Activated CD8-positive, alpha-beta T cell treated with anti-CD3 and anti-CD28 coated beads, Interleukin-2, amount 10 ng/mL, durations not matched to agents 7 days and 5 days (primary cell): ENCODE measurements at regions not wholly inside any gene's neighbourhood (a gene's known extent, or its start where the extent isn't known, plus 50 kb on each side); places are given as distances from the start of the nearest gene placed in this dataset.

Experiments used
- ATAC-seq: fragments of 150-1000 bp; cut with Tn5 transposase; one replicate; pipeline ENCODE4 v1.10.0; 2021; ENCODE audit warnings: moderate library complexity
- CTCF ChIA-PET: fragments of 350-600 bp; sonication (Branson Sonifier 250); formaldehyde crosslinking; loops from one replicate; lab custom pipeline; 2021; ENCODE audit warnings: antibody characterized with exemption; lab: Charles Lee
- POLR2A ChIA-PET: fragments of 350-600 bp; sonication (Branson Sonifier 250); formaldehyde crosslinking; loops from one replicate; lab custom pipeline; 2021; ENCODE audit warnings: antibody characterized with exemption; lab: Charles Lee
- DNase-seq: peaks from one replicate; pipeline ENCODE4 v3.0.0-alpha.2; 2020
- H3K27ac Mint-ChIP-seq: one replicate; pipeline ENCODE4 v1.8.0; 2021; ENCODE audit warnings: mild to moderate bottlenecking, mixed read lengths
- H3K27me3 Mint-ChIP-seq: one replicate; pipeline ENCODE4 v1.8.0; 2021; ENCODE audit warnings: low read depth, mixed read lengths
- H3K36me3 Mint-ChIP-seq: one replicate; pipeline ENCODE4 v1.8.0; 2021; ENCODE audit warnings: low read depth, mixed read lengths
- H3K4me1 Mint-ChIP-seq: one replicate; pipeline ENCODE4 v1.8.0; 2021; ENCODE audit warnings: low read depth, mixed read lengths
- H3K4me3 Mint-ChIP-seq: one replicate; pipeline ENCODE4 v1.8.0; 2021; ENCODE audit warnings: mild to moderate bottlenecking, mixed read lengths
- H3K9me3 Mint-ChIP-seq: one replicate; pipeline ENCODE4 v1.8.0; 2022; ENCODE audit warnings: mixed read lengths; ENCODE audit not compliant: insufficient read depth

DNA sequence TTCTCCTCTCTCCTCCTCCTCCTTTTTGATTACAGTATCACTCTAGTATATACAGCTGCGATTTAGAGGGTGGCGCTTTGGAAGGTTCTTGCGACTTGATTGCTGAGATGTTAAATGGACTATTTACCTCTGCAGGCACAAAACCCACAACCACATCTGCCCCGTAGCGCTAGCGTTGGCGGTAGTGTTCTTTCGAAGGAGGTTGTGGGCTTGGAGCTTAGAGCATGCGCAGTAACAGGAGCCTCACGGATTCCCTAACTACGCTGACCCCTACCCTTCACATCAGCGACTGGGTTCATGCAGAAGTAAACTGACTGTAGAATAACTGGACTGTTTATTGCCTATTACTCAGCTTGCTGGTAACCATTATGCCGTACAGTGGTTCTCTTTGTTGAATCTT is 58.0 kb downstream of the CGGBP1 start:
- CTCF ChIA-PET: no interaction called here
- peak; percentile 19 for ATAC-seq
- POLR2A ChIA-PET: no interaction called here
- Mint-ChIP-seq H3K27ac (no peak overlapping the region), H3K36me3 (no peaks in the 10 kb centered on the region), H3K9me3 (no peaks in the 10 kb centered on the region), H3K4me1 (peaks cover 28% of the 10 kb centered on the region), H3K27me3 (peaks cover 13% of the 10 kb centered on the region), H3K4me3 (peak overlapping the region; percentile 15)
- peak; percentile 32 for DNase-seq

DNA sequence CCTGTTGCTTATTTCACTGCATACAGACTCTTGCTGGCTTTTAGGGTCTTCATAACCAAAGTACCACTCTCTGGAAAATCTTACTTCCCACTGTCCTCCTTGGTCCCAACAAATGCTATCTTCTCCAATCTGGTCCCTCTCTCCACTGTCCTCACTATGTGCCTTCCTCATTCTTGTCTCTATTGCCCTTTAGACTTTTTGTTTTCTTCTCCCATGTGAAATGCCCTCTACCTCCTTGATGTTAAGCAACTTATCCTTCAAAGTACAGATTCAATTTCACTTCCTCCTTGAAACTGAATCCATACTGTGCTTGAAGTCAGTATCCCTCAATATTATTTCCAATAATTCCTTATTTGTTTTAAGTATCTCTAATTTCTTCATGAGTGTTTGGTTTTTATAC is 60.8 kb downstream of the CGGBP1 start:
- DNase-seq (no peak), ATAC-seq (no peak)
- ChIA-PET POLR2A (no interaction called here), CTCF (no interaction called here)
- H3K9me3 Mint-ChIP-seq: no peaks in the 10 kb centered on the region
- H3K4me1 Mint-ChIP-seq: peaks cover 22% of the 10 kb centered on the region
- peaks cover 15% of the 10 kb centered on the region for H3K27me3 Mint-ChIP-seq
- H3K4me3 Mint-ChIP-seq: no peak overlapping the region
- no peak overlapping the region for H3K27ac Mint-ChIP-seq
- no peaks in the 10 kb centered on the region for H3K36me3 Mint-ChIP-seq

DNA sequence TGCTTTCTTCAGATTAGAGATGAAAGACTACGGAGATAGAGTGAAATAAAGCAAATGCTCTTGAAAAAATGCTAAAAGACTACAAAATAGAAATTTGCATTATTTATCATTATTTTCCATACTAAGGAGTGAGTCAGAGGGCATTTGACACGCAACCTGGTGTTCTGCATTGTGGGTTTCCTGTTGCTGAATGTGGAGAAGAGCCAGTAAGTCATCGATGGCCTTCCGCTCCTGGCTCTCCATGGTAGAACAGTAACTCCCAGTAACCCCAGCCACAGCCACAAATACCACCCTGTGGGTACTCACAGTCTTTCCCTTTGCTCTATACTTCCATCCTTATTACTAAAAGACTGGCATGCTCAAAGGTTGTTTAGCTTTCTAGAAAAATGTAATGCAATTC is 61.5 kb downstream of the CGGBP1 start:
- H3K4me1 Mint-ChIP-seq: peaks cover 22% of the 10 kb centered on the region
- no peaks in the 10 kb centered on the region for H3K9me3 Mint-ChIP-seq
- ATAC-seq (peak; percentile 88), DNase-seq (peak; percentile 68)
- H3K27ac Mint-ChIP-seq: no peak overlapping the region
- peak overlapping the region; percentile 54 for H3K4me3 Mint-ChIP-seq
- no peaks in the 10 kb centered on the region for H3K36me3 Mint-ChIP-seq
- POLR2A ChIA-PET: no interaction called here
- peaks cover 15% of the 10 kb centered on the region for H3K27me3 Mint-ChIP-seq
- CTCF ChIA-PET: no interaction called here

DNA sequence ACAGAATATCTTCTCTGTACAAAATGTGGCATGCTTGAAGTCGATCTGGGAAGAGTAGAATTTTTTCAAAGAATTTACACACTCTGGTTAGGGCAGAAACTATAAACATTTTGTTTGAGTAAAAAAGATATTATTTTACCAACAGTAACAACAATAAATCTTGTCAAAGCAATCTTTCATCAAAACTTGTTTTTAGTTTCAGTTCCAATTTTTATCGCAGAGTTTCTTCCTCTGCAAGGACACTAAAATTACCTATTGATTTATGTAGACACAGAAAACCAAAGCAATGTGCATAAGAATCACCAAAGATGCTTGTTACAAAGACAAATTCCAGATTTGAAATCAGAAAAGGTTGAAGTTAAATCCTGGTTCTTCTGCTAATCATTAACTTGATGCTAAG is 61.9 kb downstream of the CGGBP1 start:
- peaks cover 22% of the 10 kb centered on the region for H3K4me1 Mint-ChIP-seq
- peaks cover 15% of the 10 kb centered on the region for H3K27me3 Mint-ChIP-seq
- H3K27ac Mint-ChIP-seq: no peak overlapping the region
- no peaks in the 10 kb centered on the region for H3K9me3 Mint-ChIP-seq
- ChIA-PET POLR2A (no interaction called here), CTCF (no interaction called here)
- peak; percentile 24 for ATAC-seq
- peak overlapping the region; percentile 54 for H3K4me3 Mint-ChIP-seq
- no peak for DNase-seq
- no peaks in the 10 kb centered on the region for H3K36me3 Mint-ChIP-seq

DNA sequence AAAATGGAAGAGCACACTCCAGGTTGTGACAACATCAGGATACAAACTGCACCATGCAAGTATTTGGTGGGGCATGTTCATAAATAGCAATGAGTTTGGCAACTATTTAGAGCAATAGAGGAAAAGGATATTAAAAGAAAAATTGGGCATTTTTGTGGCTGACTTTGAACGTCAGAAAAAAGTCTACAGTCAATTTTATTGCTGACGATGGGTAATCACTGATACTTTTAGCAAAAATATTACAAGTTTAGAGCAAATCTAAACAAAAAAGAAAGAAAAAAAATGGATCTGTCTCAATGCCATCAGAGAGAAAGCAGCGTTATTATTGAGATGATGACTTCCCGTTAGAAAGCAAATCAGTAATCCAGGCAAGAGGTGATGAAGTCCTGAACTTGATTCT is 65.2 kb downstream of the CGGBP1 start:
- ChIA-PET POLR2A (no interaction called here), CTCF (no interaction called here)
- no peak overlapping the region for H3K27ac Mint-ChIP-seq
- peaks cover 7% of the 10 kb centered on the region for H3K27me3 Mint-ChIP-seq
- ATAC-seq (no peak), DNase-seq (no peak)
- no peak overlapping the region for H3K4me3 Mint-ChIP-seq
- H3K9me3 Mint-ChIP-seq: no peaks in the 10 kb centered on the region
- H3K36me3 Mint-ChIP-seq: no peaks in the 10 kb centered on the region
- H3K4me1 Mint-ChIP-seq: peaks cover 18% of the 10 kb centered on the region

DNA sequence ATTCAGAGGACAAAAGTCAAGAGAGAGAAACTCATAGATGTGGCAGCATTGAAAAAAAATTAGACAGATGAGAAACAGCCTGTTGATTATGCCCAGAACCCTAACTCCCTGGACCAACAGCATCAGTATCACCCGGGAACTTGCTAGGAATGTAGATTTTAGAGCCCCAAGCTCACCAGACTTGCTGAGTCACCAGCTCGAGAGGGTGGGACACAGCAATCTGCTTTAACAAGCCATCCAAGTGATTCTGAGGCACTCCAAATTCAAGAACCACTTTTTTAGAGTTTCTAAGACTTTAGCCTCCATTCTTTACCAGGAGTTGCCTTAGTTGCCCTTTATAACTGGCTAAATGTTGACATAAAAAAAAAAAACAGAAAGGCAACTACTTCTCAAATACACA is 70.9 kb downstream of the CGGBP1 start:
- ChIA-PET CTCF (no interaction called here), POLR2A (no interaction called here)
- Mint-ChIP-seq H3K4me1 (no peaks in the 10 kb centered on the region), H3K27me3 (peaks cover 5% of the 10 kb centered on the region), H3K36me3 (no peaks in the 10 kb centered on the region), H3K9me3 (no peaks in the 10 kb centered on the region), H3K4me3 (no peak overlapping the region), H3K27ac (no peak overlapping the region)
- DNase-seq (no peak), ATAC-seq (no peak)

DNA sequence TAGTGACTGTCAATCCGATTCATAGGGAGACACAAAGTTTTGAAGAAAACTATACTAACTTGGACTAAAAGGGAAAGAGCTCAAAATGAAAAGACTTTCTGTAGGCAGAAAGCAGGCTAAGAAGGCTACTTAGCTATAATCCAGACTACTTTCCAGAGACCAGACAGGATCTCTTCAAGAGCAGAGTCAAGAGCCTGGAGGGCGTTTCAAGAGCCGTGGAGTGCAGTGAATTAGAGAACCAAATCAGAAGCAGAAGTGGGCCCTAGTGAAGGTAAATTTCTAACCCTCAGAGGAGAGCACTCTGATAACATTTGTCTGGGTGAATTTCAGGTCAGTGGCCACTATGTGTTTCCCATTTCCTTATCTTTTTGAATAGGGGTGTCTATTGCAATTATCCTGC is 76.4 kb downstream of the CGGBP1 start:
- CTCF ChIA-PET: no interaction called here
- POLR2A ChIA-PET: no interaction called here
- no peak for ATAC-seq
- Mint-ChIP-seq H3K27me3 (peaks cover 3% of the 10 kb centered on the region), H3K9me3 (no peaks in the 10 kb centered on the region), H3K4me3 (no peak overlapping the region), H3K36me3 (no peaks in the 10 kb centered on the region), H3K27ac (no peak overlapping the region), H3K4me1 (peaks cover 2% of the 10 kb centered on the region)
- no peak for DNase-seq

DNA sequence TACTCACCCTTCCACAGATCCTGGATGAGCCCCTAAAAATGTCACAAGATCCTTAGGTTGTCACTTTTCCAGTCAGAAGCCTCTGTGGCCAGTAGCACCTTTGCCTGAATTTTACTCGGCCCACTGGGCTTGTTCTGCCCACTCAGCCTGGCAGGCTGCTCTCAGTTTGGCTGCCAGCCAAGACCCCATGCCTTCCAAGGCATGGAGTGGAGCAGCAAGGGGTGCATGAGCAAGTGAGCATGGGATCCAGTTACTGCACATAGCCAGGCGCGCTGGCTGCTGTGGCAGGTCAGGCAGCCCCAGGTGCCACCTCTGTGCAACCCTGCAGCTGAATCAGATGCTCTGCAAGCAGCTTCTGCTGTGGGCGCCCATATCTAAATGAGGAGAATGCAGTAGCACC is 79.3 kb downstream of the CGGBP1 start:
- Mint-ChIP-seq H3K4me1 (peaks cover 2% of the 10 kb centered on the region), H3K36me3 (no peaks in the 10 kb centered on the region), H3K9me3 (no peaks in the 10 kb centered on the region), H3K27me3 (peaks cover 6% of the 10 kb centered on the region), H3K27ac (no peak overlapping the region), H3K4me3 (no peak overlapping the region)
- no peak for DNase-seq
- ChIA-PET CTCF (no interaction called here), POLR2A (no interaction called here)
- no peak for ATAC-seq

DNA sequence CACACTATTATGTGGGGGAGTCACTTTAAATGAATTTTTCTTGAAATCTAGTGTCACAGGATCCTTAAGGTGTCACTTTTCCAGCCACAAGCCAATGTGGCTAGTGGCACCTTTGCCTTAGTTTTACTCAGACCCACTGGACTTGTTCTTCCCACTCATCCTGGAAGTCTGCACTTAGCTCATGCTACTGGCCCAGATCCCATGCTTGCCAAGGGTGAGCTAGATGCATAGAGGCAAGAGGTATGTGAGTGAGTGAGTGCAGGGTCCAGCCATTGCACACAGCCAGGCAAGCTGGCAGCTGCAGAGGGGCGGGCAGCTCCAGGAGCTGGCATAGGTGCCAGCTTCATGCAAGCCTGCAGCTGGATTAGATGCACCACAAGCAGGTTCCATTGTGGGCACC is 81.0 kb downstream of the CGGBP1 start:
- POLR2A ChIA-PET: interaction anchor here (0.6 kb wide), 1 partner anchor 258 kb away, joined by 3 read pairs; no protein-coding TSS in a partner anchor
- peaks cover 2% of the 10 kb centered on the region for H3K4me1 Mint-ChIP-seq

DNA sequence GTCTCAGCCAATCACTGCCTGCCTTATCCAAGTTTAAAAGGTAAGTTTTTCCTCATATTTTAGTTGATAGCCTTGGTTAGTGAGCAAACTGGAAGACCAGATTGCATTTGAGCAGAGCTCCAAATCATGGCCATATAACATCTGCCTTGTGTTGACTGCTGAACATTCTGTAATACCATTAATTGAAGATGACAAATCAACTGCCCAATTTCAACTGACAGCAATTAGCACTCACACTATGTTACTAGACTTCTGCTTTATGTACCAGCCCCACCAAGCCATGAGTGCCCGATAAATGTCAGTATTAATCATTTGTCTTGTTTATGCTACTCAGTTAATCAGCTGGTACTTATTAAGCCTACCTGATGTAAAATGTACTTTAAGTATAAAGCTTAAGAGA is 83.1 kb downstream of the CGGBP1 start:
- H3K9me3 Mint-ChIP-seq: no peaks in the 10 kb centered on the region
- CTCF ChIA-PET: no interaction called here

More for the DNA sequence above, 81.0 kb downstream of the CGGBP1 start:
- Mint-ChIP-seq H3K9me3 (no peaks in the 10 kb centered on the region), H3K36me3 (no peaks in the 10 kb centered on the region), H3K27me3 (peaks cover 3% of the 10 kb centered on the region), H3K27ac (no peak overlapping the region), H3K4me3 (no peak overlapping the region)
- DNase-seq (no peak), ATAC-seq (no peak)
- CTCF ChIA-PET: interaction anchor here (1.1 kb wide), 1 partner anchor 25 kb away, joined by 4 read pairs; no protein-coding TSS in a partner anchor

DNA sequence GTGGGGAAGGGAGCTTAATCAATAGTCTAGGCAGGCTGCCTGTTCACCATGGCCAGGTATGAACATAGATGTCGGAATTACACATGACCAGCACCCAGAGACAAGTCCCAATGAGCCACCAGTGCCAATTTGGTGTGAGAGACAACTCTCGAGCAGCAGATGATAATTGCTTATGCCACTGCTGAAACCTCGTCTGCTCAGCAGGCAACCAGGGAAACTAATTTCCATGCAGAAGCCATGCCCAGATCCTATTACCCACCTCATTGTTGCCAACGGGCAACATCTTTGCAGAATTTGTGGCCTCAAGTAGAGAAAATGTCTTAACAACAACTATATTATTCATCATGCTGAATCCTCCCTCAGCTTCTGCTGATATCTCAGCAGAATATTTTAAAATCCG is 84.9 kb downstream of the CGGBP1 start:
- ATAC-seq (no peak), DNase-seq (no peak)
- Mint-ChIP-seq H3K36me3 (no peaks in the 10 kb centered on the region), H3K4me1 (no peaks in the 10 kb centered on the region), H3K27me3 (peaks cover 6% of the 10 kb centered on the region), H3K9me3 (no peaks in the 10 kb centered on the region), H3K4me3 (no peak overlapping the region), H3K27ac (no peak overlapping the region)
- POLR2A ChIA-PET: no interaction called here
- CTCF ChIA-PET: no interaction called here

More for the DNA sequence above, 83.1 kb downstream of the CGGBP1 start:
- Mint-ChIP-seq H3K27ac (no peak overlapping the region), H3K27me3 (peaks cover 6% of the 10 kb centered on the region), H3K4me1 (peaks cover 2% of the 10 kb centered on the region), H3K4me3 (no peak overlapping the region), H3K36me3 (no peaks in the 10 kb centered on the region)
- DNase-seq: no peak
- POLR2A ChIA-PET: no interaction called here
- no peak for ATAC-seq

DNA sequence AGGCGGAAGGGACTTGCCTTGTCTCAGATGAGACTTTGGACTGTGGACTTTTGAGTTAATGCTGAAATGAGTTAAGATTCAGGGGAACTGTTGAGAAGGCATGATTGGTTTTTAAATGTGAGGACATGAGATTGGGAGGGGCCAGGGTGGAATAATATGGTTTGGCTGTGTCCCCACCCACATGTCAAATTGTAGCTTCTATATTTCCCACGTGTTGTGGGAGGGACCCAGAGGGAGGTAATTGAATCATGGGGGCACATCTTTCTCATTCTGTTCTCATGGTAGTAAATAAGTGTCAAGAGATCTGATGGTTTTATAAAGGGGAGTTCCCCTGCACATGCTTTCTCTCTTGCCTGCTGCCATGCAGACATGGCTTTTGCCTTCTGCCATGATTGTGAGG is 89.2 kb downstream of the CGGBP1 start:
- POLR2A ChIA-PET: no interaction called here
- Mint-ChIP-seq H3K27ac (no peak overlapping the region), H3K4me1 (no peaks in the 10 kb centered on the region), H3K36me3 (no peaks in the 10 kb centered on the region), H3K9me3 (no peaks in the 10 kb centered on the region), H3K4me3 (no peak overlapping the region), H3K27me3 (peaks cover 4% of the 10 kb centered on the region)
- CTCF ChIA-PET: interaction anchor here (1.4 kb wide), 1 partner anchor 33 kb away, joined by 4 read pairs; no protein-coding TSS in a partner anchor
- DNase-seq (no peak), ATAC-seq (no peak)

DNA sequence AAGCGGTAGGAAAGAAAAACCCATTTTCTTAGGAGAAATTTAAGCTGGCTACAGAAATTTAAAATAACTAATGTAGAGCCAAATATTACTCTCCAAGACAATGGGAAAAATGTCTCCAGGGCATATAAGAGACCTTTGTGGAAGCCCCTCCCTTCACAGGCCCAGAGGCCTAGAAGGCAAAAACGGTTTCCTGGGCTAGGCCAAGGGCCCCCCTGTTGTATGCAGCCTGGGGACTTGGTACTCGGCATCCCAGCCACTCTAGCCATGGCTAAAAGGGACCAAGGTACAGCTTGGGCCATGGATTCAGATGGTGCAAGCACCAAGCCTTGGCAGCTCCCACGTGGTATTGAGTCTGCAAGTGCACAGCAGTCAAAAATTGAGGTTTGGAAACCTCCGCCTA is 90.1 kb downstream of the CGGBP1 start:
- Mint-ChIP-seq H3K27ac (no peak overlapping the region), H3K36me3 (no peaks in the 10 kb centered on the region), H3K27me3 (peaks cover 4% of the 10 kb centered on the region), H3K9me3 (no peaks in the 10 kb centered on the region), H3K4me3 (no peak overlapping the region), H3K4me1 (no peaks in the 10 kb centered on the region)
- ChIA-PET POLR2A (no interaction called here), CTCF (no interaction called here)
- ATAC-seq (no peak), DNase-seq (no peak)
